Effector memory CD8-positive, alpha-beta T cell (primary cell): ENCODE measurements at regions not wholly inside any gene's neighbourhood (a gene's known extent, or its start where the extent isn't known, plus 50 kb on each side); places are given as distances from the start of the nearest gene placed in this dataset.
A peak's percentile ranks its signal among the peaks of the same experiment; 100 is the strongest.

Experiments used
- ATAC-seq: fragments of 150-1000 bp; cut with Tn5 transposase; replicated peaks from 2 replicates; pipeline ENCODE4 v1.10.0; 2021; ENCODE audit warnings: mild to moderate bottlenecking, moderate library complexity
- DNase-seq, 3 experiments: peaks; one replicate each; pipeline ENCODE4 v3.0.0; 2021
- H3K27ac Mint-ChIP-seq, 2 donors: one replicate each; pipeline ENCODE4 v1.8.0; 2022; ENCODE audit warnings: mild to moderate bottlenecking in 2 of 2, mixed read lengths in 2 of 2, moderate library complexity in 2 of 2
- H3K27me3 Mint-ChIP-seq, 2 donors: one replicate each; pipeline ENCODE4 v1.8.0; 2022; ENCODE audit warnings: mixed read lengths in 2 of 2
- H3K36me3 Mint-ChIP-seq: one replicate; pipeline ENCODE4 v1.8.0; 2022; ENCODE audit warnings: mild to moderate bottlenecking, moderate library complexity, mixed read lengths; ENCODE audit not compliant: insufficient read depth
- H3K4me1 Mint-ChIP-seq, 2 donors: one replicate each; pipeline ENCODE4 v1.8.0; 2022; ENCODE audit warnings: low read depth in 2 of 2, mixed read lengths in 2 of 2
- H3K4me3 Mint-ChIP-seq, 2 donors: one replicate each; pipeline ENCODE4 v1.8.0; 2022; ENCODE audit warnings: mild to moderate bottlenecking in 2 of 2, mixed read lengths in 2 of 2, moderate library complexity in 2 of 2
- H3K9me3 Mint-ChIP-seq, 2 donors: one replicate each; pipeline ENCODE4 v1.8.0; 2022; ENCODE audit warnings: mixed read lengths in 2 of 2

DNA sequence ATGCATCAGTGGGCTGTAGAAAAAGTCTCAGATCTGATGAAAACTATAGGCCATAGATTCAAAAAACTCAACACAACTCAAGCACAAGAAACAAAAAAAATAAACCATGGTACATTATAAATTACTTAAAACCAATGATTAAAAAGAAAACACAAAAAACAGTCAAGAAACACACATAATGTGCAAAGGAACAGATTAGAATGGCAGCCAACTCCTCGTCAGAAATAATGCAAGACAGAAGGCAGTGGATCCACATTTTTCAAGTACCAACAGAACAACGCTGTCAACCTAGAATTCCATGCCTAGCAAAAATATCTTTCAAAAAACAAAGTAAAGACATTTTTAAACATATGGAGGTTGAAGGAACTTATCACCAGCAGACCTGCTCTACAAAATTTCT, 69.7 kb downstream of the PSMB1 start:
- Mint-ChIP-seq H3K27me3 (peaks cover 28 to 64% of the 10 kb centered on the region in 2 donors), H3K27ac (no peak overlapping the region), H3K36me3 (no peaks in the 10 kb centered on the region), H3K4me3 (no peak overlapping the region), H3K4me1 (no peaks in the 10 kb centered on the region), H3K9me3 (no peaks in the 10 kb centered on the region)
- DNase-seq (no peak), ATAC-seq (no peak)

DNA sequence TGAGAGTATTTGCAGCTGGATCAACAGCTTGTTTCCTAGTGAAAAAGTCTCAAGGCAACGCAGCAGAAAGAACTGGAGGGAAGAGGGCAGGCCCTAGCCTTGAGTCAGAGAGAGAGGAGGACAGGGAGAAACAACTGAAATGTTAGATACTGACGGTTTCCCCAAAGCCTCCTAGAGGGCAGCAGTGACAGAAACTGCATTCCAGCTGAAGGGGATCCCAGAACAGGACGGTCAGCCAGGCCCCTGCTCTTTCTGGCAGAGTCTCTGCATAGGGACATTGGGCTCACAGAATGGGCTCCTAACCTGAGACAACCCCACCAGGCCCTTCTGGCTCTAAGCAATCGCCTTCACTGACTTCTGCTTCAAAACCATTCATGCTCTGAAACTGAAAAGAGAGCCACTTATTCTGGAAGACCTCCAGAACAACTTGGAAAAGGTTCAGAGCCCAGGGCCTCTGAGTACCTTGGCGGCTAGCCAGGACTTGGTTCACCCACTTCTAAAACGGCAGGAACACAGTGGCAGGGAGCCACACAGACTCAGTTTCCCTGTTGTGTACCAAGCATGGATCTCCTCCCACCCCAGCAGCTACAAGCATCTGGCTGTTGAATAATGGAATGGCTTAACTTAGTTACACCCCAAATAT, 72.9 kb downstream of the PSMB1 start:
- Mint-ChIP-seq H3K27ac (no peak overlapping the region), H3K9me3 (no peaks in the 10 kb centered on the region), H3K27me3 (peaks cover 22 to 65% of the 10 kb centered on the region in 2 donors), H3K36me3 (no peaks in the 10 kb centered on the region), H3K4me1 (no peaks in the 10 kb centered on the region), H3K4me3 (no peak overlapping the region)
- ATAC-seq (no peak), DNase-seq (no peak)

- H3K36me3 Mint-ChIP-seq = no peaks in the 10 kb centered on the region
- peaks cover 12 to 59% of the 10 kb centered on the region in 2 donors for H3K27me3 Mint-ChIP-seq
- H3K9me3 Mint-ChIP-seq = no peaks in the 10 kb centered on the region
- DNase-seq (no peak), ATAC-seq (no peak)
- H3K27ac Mint-ChIP-seq = no peak overlapping the region
- H3K4me3 Mint-ChIP-seq = no peak overlapping the region
- H3K4me1 Mint-ChIP-seq = peaks cover 0 to 4% of the 10 kb centered on the region in 2 donors
These were observed 76.7 kb downstream of the PSMB1 start for GRCh38 chr6:170476360-170476759.

- H3K27ac Mint-ChIP-seq = no peak overlapping the region
- H3K4me3 Mint-ChIP-seq = no peak overlapping the region
- no peaks in the 10 kb centered on the region for H3K9me3 Mint-ChIP-seq
- H3K27me3 Mint-ChIP-seq = peaks cover 4 to 47% of the 10 kb centered on the region in 2 donors
- DNase-seq (no peak), ATAC-seq (no peak)
- no peaks in the 10 kb centered on the region for H3K36me3 Mint-ChIP-seq
- peaks cover 0 to 4% of the 10 kb centered on the region in 2 donors for H3K4me1 Mint-ChIP-seq
These were observed 78.0 kb downstream of the PSMB1 start for GRCh38 chr6:170475118-170475517.

DNA sequence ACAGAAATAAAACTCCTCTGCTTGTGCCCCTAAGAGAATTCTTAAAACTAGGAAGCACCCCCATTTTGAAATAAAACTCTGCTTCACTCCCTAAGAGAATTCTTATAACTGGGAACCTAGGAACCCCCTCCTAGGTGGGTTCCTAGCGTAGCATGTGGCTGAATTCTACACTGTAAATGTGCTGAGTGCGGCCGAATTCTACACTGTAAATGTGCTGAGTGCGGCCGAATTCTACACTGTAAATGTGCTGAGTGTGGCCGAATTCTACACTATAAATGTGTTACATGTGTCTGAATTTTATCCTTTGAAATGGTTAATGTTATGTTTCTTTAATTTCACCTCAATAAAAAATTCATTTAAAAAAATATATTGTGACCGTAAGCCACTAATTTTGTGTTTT, 79.3 kb downstream of the PSMB1 start:
- Mint-ChIP-seq H3K9me3 (no peaks in the 10 kb centered on the region), H3K4me1 (peaks cover 0 to 4% of the 10 kb centered on the region in 2 donors), H3K36me3 (no peaks in the 10 kb centered on the region), H3K27me3 (peaks cover 4 to 36% of the 10 kb centered on the region in 2 donors), H3K27ac (no peak overlapping the region), H3K4me3 (no peak overlapping the region)
- ATAC-seq (no peak), DNase-seq (no peak)

GRCh38 chr6:170473301-170473717, 79.8 kb downstream of the PSMB1 start:
- no peak overlapping the region for H3K4me3 Mint-ChIP-seq
- H3K27ac Mint-ChIP-seq = no peak overlapping the region
- H3K9me3 Mint-ChIP-seq = no peaks in the 10 kb centered on the region
- no peaks in the 10 kb centered on the region for H3K36me3 Mint-ChIP-seq
- H3K27me3 Mint-ChIP-seq = peaks cover 4 to 32% of the 10 kb centered on the region in 2 donors
- H3K4me1 Mint-ChIP-seq = peaks cover 0 to 4% of the 10 kb centered on the region in 2 donors
- DNase-seq (no peak), ATAC-seq (no peak)

DNA sequence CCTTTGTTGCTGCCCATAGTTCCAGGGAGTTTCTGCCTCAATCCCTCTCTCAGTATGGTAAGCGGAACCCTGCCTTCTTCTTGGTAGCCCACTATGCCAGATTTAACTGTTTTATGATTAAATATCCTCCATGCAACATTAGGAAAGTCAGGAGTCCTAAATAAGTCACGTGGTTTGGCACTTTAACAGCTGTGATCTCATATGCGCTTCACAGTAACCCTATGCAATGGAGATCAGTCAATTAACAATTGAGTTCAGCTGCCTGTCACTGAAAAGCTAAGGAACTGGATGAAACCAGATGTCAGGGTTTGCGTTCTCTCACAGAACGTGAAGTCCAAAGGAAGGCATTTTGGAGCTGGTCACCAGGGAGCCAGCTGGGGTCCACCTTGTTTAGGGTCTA, 81.6 kb downstream of the PSMB1 start:
- ATAC-seq (no peak), DNase-seq (no peak)
- Mint-ChIP-seq H3K4me3 (no peak overlapping the region), H3K27ac (no peak overlapping the region), H3K36me3 (peaks cover 4% of the 10 kb centered on the region), H3K27me3 (peaks cover 4 to 21% of the 10 kb centered on the region in 2 donors), H3K9me3 (no peaks in the 10 kb centered on the region), H3K4me1 (peaks cover 0 to 4% of the 10 kb centered on the region in 2 donors)

- Mint-ChIP-seq H3K4me3 (no peak overlapping the region), H3K27me3 (peaks cover 4 to 21% of the 10 kb centered on the region in 2 donors), H3K36me3 (peaks cover 4% of the 10 kb centered on the region), H3K4me1 (peaks cover 0 to 4% of the 10 kb centered on the region in 2 donors), H3K27ac (no peak overlapping the region), H3K9me3 (no peaks in the 10 kb centered on the region)
- DNase-seq = no peak
- ATAC-seq = no peak
These were observed 82.4 kb downstream of the PSMB1 start for GRCh38 chr6:170470734-170471133.

- peaks cover 12 to 31% of the 10 kb centered on the region in 2 donors for H3K27me3 Mint-ChIP-seq
- H3K27ac Mint-ChIP-seq = peak overlapping the region; percentile 74 to 89
- no peaks in the 10 kb centered on the region for H3K9me3 Mint-ChIP-seq
- ATAC-seq (peak; percentile 81), DNase-seq (peak; percentile 25 to 26 (median 26))
- peaks cover 12% of the 10 kb centered on the region for H3K36me3 Mint-ChIP-seq
- peaks cover 16 to 27% of the 10 kb centered on the region in 2 donors for H3K4me1 Mint-ChIP-seq
- H3K4me3 Mint-ChIP-seq = peak overlapping the region; percentile 65 to 66
These were observed 88.6 kb downstream of the PSMB1 start for GRCh38 chr6:170464524-170464979.

DNA sequence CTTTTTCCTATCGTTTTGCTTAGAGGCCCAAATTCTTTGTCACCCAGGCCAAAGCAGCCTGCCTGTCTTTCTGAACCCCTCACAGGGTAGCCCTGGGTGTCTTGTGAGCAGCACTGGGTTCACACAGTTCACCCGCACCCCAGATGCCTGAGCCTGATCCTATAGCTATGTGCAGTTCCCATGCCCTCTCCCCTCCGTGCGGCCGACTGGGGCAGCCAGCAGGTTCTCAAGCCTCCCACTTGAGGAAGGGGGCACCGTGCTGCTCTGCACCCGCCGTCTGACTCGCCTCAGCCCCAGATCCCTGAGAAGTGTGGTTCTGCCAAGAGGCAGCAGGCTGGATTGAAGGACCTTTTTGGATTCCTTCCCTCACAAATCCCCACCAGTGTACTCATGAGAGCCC, 89.0 kb downstream of the PSMB1 start:
- no peak for DNase-seq
- Mint-ChIP-seq H3K9me3 (no peaks in the 10 kb centered on the region), H3K4me1 (peaks cover 18 to 29% of the 10 kb centered on the region in 2 donors), H3K27ac (peak overlapping the region; percentile 74 to 89), H3K27me3 (peaks cover 14 to 33% of the 10 kb centered on the region in 2 donors), H3K36me3 (peaks cover 12% of the 10 kb centered on the region), H3K4me3 (peak overlapping the region; percentile 65 to 66)
- ATAC-seq = no peak

DNA sequence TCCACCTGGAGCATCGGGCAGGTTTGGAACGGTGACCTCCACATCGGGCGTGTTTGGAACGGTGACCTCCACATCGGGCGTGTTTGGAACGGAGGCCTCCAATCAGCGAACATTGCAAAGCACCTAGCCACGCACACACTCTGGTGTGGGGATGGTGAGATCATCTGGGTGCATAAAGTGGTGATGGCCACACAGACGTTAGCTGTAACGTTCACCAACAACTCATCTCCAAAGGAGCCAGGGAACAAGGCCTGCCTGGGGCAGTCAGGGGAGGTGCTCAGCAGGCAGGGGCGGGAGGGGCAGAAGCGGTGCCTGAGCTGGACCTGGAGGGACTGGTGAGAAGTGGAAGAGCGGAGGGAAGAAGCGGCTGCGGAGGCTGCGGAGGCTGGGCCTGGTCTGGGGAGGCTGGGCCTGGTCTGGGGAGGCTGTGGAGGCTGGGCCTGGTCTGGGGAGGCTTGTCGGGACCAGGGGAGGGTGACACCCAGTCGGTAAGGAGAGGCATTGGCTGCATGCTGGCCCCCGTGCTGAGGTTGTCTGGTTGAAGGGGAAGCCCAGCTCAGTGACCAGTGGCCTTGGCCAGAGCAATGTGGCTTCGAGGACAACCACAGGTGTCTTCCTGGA, 89.9 kb downstream of the PSMB1 start:
- H3K4me3 Mint-ChIP-seq = peak overlapping the region in 1 of 2 donors; percentile 66
- H3K4me1 Mint-ChIP-seq = peaks cover 18 to 29% of the 10 kb centered on the region in 2 donors
- DNase-seq = no peak
- no peaks in the 10 kb centered on the region for H3K9me3 Mint-ChIP-seq
- H3K27me3 Mint-ChIP-seq = peaks cover 14 to 33% of the 10 kb centered on the region in 2 donors
- H3K36me3 Mint-ChIP-seq = peaks cover 12% of the 10 kb centered on the region
- peak overlapping the region in 1 of 2 donors; percentile 74 for H3K27ac Mint-ChIP-seq
- ATAC-seq = no peak

GRCh38 chr6:170462366-170463020, 90.6 kb downstream of the PSMB1 start:
- peak overlapping the region; percentile 47 to 51 for H3K4me3 Mint-ChIP-seq
- H3K9me3 Mint-ChIP-seq = no peaks in the 10 kb centered on the region
- peak; percentile 65 for ATAC-seq
- peaks cover 9% of the 10 kb centered on the region for H3K36me3 Mint-ChIP-seq
- H3K27ac Mint-ChIP-seq = peak overlapping the region; percentile 35 to 44
- H3K27me3 Mint-ChIP-seq = peaks cover 14 to 33% of the 10 kb centered on the region in 2 donors
- DNase-seq = peak in 1 of 3 experiments; percentile 14
- peaks cover 18 to 29% of the 10 kb centered on the region in 2 donors for H3K4me1 Mint-ChIP-seq

DNA sequence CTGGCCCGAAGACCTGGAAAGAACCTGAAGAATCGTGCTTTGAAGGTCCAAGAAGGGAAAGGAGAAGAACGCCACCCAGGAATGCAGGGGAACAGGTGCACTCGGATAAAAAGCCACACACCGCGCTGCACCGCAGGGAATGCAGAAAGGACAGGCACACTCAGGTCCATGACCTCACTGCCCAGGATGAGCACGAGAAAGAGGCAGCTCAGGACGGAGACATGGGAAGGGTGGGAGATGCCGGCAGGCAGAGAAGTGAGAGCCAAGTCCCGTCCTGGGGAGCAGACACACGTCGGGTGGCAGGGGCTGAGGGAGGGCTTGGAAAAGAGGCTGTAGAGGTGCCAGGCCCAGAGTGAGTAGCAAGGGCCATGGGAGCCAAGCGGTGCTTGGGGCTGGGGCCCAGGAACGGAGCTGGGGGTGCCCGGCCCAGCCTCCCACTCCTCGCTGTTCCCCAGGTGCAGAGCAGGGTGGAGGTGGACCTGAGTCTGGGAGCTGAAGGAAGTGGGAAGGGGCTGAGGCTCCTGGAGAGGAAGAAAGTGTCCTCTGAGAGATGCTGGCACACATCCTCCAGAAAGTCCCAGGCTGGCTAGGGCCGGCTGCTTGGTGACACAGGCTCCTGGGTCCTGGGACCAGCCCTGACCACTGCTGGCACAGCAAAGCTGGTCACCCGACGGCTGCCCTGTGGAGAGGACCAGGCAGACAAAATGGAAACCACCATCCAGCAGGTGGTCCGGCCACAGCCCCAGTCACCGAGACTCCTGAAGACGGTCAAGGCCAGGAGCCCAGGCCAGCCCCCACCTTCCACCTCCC, 91.3 kb downstream of the PSMB1 start:
- Mint-ChIP-seq H3K9me3 (no peaks in the 10 kb centered on the region), H3K4me3 (peak overlapping the region; percentile 47 to 51), H3K36me3 (peaks cover 8% of the 10 kb centered on the region), H3K27ac (peak overlapping the region; percentile 44 to 49), H3K4me1 (peaks cover 18 to 29% of the 10 kb centered on the region in 2 donors), H3K27me3 (peaks cover 14 to 33% of the 10 kb centered on the region in 2 donors)
- ATAC-seq (no peak), DNase-seq (no peak)
